GM19238 (cell line): ENCODE measurements at regions not wholly inside any gene's neighbourhood (a gene's known extent, or its start where the extent isn't known, plus 50 kb on each side); places are given as distances from the start of the nearest gene placed in this dataset.

Source experiments
- DNase-seq: peaks from one replicate; pipeline ENCODE4 v3.0.0; 2011; ENCODE audit warnings: low spot score; ENCODE audit not compliant: insufficient read length

DNA sequence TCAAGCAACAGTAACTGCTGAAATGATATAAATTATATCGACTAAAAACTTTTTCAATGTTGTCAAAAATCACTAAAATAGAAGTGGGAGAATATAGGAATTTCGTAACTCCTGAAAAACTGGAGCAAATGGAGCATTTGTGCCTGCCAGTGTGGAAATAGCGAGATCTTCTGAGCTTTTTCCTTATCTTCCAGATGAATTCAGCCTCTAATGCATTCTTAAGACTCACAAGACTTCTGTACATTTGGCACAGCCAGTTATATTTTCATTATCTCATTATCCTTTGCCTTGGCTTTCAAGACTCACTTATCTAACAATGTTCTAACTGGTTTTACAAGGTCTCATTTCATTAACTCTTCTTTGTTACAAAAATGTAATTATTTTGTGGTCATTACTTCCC is 252.4 kb downstream of the GXYLT1 start:
- no peak for DNase-seq

DNA sequence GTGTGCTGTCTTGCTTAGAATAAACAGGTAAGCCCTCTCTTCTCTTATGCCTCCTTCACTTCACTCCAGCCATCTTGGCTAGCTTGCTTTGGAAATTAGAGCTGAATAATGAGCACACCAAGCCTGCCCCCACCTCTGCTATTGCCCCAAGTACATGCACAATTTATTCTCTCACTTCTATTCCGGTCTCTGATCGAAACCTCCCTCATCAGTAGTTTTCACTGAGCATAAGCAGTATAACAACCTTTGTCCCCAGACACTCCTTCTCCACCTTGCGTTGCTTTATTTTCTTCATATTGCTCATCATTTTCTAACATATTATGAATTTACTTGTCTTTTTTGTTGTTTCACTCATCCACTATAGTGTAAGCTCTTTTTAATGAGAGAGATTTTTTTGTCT is 253.4 kb downstream of the GXYLT1 start:
- DNase-seq: no peak

- DNase-seq: no peak
Observed at GRCh38 chr12:41888285-41888684, 256.4 kb downstream of the GXYLT1 start.

DNA sequence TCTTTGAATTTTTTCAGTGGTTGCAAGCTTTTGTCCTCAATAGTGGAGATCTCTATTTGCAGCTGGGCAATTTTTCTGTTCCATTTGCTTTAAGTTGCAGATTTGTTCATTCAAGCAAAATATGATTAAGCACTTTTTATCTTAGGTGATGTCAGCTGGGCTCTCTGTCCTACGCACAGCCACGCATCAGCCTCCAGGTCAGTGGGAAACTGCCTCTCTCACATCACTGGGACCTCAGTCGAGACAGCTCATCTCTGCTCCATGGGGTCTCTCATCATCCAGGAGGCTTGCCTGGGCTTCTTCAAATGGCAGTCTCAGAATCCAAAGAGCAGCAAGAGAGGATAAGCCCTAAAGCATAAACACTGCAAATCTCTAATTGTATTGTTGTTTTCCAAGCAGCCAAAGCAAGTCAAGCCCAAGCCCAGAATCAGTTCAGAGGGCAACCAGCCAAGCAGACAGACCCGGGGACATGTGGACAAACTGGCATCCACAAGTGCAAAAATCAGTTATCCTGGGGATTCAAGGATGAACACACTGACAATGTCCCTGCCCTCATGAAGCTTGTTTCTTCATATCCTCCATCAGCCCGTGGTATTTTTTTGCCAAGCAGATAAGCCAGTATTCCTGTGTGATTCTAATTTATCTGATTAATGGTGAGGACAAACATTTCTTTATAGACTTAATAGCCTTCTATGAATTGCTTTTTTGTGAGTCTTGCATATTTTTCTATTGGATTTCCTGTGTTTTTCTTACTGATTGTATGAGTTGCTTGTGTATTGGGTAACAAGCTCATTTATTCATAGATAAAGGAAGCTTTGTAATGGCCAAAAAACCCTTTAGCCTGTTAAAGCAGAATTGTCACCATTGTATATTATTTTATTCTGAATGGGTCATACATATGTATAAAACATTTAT is 262.5 kb downstream of the GXYLT1 start:
- no peak for DNase-seq

- DNase-seq: no peak
Observed at GRCh38 chr12:41869432-41869831, 275.2 kb downstream of the GXYLT1 start.

DNA sequence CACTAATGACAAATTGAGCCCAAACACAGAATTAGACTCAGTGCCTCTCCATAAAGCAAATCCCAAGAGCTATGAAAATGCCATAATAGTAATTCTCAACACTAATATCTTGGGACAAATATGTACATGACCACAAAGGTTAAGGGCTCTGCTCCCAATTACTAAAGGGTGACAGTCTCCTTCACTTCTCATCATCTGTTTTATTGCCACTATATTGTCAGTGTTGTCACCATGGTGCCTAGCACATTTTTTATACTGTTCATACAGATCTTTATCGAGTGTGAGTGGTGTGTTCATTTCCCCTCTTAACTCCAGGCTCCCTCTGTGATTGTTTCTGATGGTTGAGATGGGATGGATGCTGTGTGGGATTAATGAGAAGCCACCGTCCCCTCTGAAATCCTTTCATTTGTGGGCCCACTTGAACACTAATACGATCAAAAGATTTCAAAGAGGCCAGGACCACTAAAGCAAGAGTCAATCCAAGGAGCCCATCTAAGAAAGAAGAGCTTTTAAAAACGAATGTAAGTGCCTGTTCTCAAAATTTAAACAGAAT is 277.7 kb downstream of the GXYLT1 start:
- DNase-seq: no peak

- DNase-seq: no peak
Observed at GRCh38 chr12:41856228-41856627, 288.4 kb downstream of the GXYLT1 start.

DNA sequence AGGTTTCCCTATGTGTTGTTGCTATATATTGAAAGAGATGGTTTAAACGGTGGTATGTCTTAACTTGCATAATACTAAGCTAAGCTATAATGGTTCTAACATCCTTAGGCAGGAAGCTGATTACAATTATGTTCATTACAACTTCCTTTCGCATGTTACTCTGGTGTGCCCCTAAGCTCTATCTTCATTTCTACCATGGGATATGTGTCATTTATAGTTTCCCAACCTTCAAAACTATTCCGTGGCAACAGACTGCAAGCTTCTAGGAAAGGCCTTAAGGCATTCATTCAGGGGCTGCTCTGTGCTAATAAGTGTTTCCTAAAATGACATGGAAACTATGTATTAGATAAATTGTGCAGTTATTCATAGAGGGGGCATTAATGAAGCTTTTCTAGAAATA is 294.6 kb downstream of the GXYLT1 start:
- DNase-seq: no peak

DNA sequence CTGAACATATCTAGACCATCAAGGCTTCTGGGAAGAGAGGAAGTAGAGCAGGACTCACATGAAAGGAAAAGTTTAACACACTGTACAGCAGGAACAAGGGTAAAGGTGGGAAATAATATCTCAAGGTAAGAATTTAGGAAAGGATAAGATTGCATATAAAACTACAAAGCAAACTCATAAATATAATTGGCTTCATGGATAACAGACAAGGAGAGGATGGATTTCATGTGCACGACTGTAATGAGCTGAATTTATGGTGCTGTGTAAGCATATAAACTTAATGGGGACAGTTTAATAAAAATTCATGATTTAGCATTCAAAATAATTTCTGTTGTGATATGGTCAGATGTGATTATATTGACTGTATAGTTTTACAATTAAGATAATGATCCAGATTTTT is 298.0 kb downstream of the GXYLT1 start:
- no peak for DNase-seq

DNA sequence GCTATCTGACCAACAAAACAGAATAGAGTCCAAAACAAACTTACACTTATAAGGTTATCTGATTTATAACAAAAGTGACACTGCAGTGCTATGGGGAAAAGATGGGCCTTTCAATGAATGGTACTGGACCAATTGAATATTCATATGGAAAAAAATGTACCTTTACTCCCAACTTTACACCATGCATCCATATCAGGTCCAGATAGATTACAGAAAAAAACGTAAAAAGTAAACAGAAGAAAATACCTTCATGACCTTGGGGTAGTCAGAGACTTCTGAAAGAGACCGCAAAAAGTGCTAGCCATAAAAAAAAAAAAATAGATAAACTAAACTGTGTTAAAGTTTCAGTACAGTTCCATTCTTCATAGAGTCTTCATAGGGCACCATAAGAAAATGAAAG is 308.3 kb downstream of the GXYLT1 start:
- no peak for DNase-seq

DNA sequence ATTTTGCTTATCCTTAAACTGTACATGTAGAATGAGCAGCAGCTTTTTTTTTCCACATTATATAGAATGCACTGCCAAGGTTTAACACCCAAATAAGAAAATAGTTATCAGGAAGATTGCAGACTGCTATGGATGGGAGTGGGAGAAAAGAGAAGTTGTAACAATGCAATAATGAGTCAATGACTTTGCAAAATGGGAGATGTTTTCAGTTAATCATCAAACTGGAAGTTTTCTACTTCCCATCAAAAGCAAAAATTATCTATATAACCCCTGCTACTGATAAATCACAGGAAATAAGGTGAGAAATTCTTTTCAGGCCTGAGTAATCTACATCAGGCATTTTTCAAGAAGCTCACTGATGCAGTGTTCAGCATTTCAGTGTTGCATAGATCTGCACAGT is 309.1 kb downstream of the GXYLT1 start:
- DNase-seq: no peak

- DNase-seq: no peak
Observed at GRCh38 chr12:41819948-41820347, 324.7 kb downstream of the GXYLT1 start.

GRCh38 chr12:41804026-41804425 is 340.6 kb downstream of the GXYLT1 start:
- no peak for DNase-seq

- no peak for DNase-seq
Observed at GRCh38 chr12:41802803-41803202, 341.9 kb downstream of the GXYLT1 start.

DNA sequence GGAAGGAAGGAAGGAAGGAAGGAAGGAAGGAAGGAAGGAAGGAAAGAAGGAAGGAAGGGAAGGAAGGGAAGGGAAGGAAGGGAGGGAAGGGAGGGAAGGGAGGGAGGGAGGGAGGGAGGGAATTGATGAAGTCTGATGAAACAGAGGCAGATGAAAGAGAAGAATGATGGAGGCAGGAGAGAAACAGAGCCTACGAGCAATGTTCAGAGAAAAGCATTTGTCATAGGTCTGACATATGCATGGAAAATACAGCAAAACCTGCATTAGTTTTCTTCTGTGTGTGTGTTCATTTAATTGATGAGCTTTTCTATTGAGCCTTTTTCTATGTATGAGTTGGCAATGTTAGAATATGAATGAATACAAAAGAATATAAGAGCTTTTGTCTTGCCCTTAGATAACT is 343.4 kb downstream of the GXYLT1 start:
- DNase-seq: no peak

- no peak for DNase-seq
Observed at GRCh38 chr12:41799671-41800070, 345.0 kb downstream of the GXYLT1 start.

DNA sequence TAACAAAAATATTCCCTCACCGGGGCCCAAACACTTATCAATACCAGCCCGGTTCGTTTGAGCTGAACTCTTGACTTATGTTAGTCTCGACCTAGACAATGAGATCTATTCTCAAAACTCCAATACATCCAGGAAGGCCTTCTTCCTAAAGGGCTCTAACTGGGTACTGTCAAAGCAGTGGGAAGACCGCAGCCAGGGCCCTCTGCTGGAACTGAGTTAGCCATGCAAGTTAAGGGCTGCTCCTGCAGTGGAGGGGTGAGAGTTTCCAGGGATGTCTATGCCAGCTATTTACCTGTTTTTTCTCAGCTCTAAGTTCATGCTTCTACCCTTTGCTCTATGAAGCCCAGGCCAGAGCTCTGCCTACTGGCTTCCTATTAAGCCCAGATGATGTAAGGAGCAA is 348.8 kb downstream of the GXYLT1 start:
- no peak for DNase-seq

DNA sequence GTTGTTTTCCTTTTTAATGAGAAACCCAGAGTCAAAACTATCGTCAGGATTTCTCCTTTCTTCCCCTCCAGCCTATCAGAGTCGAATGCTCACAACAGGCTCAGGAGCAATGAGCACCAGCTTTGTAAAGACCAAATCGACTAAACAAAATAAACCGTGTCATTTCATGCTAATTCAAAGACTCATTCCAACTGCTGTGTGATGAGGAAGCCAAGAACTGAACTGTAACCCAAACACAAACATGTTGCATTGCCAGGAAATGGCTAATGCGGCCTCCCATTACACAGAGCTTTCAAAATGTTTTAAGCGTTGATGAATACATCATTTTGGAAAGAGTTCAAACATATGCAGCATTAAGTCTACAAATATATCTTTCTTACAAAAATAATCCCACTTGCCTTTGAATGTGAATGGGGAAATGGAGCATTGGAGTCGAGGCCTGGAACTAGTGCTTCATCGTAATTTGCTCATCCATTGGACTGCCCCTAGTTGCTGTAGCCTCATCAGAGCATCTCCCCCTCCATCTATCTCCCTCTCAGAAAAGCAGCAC is 349.5 kb downstream of the GXYLT1 start:
- DNase-seq: no peak

- DNase-seq: no peak
Observed at GRCh38 chr12:41794336-41794735, 350.3 kb downstream of the GXYLT1 start.

DNA sequence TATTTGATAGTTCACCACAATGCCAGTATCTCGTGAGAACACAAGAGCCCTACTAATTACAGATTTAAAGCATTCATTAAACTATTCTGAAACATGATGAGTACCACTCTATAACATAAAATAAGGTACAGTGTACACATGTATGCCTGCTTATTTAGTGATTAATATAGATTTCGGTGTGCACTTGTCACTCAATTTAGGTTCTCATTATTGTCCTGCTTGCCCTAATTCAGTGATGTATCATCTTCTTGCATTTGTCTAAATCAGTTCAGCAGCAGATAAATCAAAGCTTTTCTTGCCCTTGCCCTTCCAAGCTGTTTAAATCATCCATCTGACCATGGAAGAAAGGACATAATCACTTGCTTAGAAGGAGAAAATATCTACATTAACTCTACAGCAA is 359.7 kb downstream of the GXYLT1 start:
- no peak for DNase-seq

DNA sequence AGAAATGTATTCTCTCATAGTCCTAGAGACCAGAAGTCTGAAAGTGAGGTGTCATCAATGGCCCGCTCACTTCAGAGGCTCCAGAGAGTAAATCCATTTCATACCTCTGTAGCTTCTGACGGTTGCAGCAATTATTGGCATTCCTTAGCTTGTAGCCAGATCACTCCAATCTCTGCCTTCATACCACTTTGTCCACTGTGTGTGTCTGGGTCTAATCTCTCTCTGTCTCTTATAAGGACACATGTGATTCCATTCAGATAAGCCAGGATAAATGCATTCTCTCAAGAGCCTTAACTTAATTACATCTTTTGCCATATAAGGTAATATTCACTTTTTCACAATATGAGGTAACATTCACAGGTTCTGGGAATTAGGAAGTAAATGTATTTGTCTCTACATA is 365.7 kb downstream of the GXYLT1 start:
- no peak for DNase-seq

DNA sequence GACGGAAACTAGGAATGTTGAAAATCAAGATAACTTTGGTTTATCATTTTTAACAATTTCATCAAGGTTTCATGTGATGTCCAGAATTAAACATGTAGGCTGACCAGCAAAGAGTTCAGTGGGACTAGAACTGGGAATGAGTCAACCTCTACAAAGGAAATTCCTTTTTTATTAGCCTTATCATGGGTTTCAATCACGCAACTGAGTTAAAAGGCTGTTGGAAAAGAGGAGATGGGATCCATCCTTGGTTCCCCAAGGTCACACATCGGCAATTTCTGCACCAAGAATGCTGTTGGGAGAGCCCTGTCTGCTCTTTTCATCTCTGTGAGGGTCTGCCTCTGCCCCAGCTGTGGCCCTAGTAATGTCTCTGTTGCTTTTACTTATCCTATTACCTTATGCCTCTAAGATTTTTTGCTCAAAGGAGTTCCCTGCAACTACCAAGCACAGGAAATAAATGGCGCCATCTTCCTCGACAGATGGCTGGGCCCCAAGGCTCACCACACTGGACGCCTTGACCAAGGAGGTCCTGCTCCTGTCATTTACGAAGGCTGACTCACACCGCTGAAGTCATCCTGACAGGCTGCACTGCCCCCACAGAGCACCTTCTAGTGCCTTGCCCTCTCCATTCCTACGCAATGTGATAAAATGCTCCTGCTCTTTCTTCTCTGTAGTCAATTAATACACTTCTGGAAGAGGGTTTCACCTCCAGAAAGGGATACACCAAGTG is 367.4 kb downstream of the GXYLT1 start:
- DNase-seq: no peak
